ENCODE measurements at regions not wholly inside any gene's neighbourhood (a gene's known extent, or its start where the extent isn't known, plus 50 kb on each side); places are given as distances from the start of the nearest gene placed in this dataset.

- ChIA-PET CTCF (no interaction called here), POLR2A (no interaction called here)
- no peaks in the 10 kb centered on the region for H3K4me1 Mint-ChIP-seq
Observed at GRCh38 chr2:59777120-59777519, 776.3 kb downstream of the BCL11A start.

GRCh38 chr2:59776726-59777008, 776.8 kb downstream of the BCL11A start:
- ATAC-seq (ENCODE audit: low read depth) (no peak), DNase-seq (no peak)
- H3K4me1 Mint-ChIP-seq: no peaks in the 10 kb centered on the region
- TF ChIP-seq EZH2 (IDR thresholded peaks at IDR 0.05; ENCODE audit: borderline replicate concordance, insufficient read depth, low read depth, low read length, poor library complexity, severe bottlenecking) (no peak), CTCF (IDR thresholded peaks at IDR 0.05) (no peak)
- no peak overlapping the region for H3K4me3 Mint-ChIP-seq
- H3K4me1 ChIP-seq (ENCODE audit: control insufficient read depth in 2 of 2, insufficient read depth in 2 of 2, low read length in 2 of 2): no peaks in the 10 kb centered on the region
- no peaks in the 10 kb centered on the region for H3K27me3 ChIP-seq (replicated peaks in 1 of 4; ENCODE audit: control extremely low read depth in 1 of 4, control insufficient read depth in 3 of 4, insufficient read depth in 4 of 4, low read length in 3 of 4)
- H3K9me3 ChIP-seq (ENCODE audit: control extremely low read depth in 1 of 3, control insufficient read depth in 2 of 3, insufficient read depth in 1 of 3, low read length in 2 of 3): no peaks in the 10 kb centered on the region
- no peaks in the 10 kb centered on the region for H3K27me3 Mint-ChIP-seq
- H3K9me3 Mint-ChIP-seq (ENCODE audit: insufficient read depth): no peaks in the 10 kb centered on the region
- CTCF ChIA-PET: interaction anchor here (2.0 kb wide), 1 partner anchor 773 kb away, joined by 7 read pairs; no protein-coding TSS in a partner anchor
- no peak overlapping the region for H3K4me3 ChIP-seq (ENCODE audit: control extremely low read depth in 1 of 5, extremely low read depth in 1 of 5, insufficient read depth in 1 of 5, low read depth in 2 of 5, low read length in 4 of 5)
- POLR2A ChIA-PET: no interaction called here
- H3K27ac Mint-ChIP-seq: no peak overlapping the region
- intact Hi-C loops (cut with micrococcal nuclease): no loop called here
- no peak overlapping the region for H3K9ac ChIP-seq (ENCODE audit: low read length)
- no peaks in the 10 kb centered on the region for H4K20me1 ChIP-seq (ENCODE audit: control insufficient read depth, insufficient read depth, low read length, poor library complexity, severe bottlenecking)
- H3K27ac ChIP-seq (ENCODE audit: low read length in 2 of 2): no peak overlapping the region
- no peak overlapping the region for H2AFZ ChIP-seq (ENCODE audit: insufficient read depth, low read depth, low read length, poor library complexity, severe bottlenecking)
- no CpG with 5 or more reads among the region's 1 CpG for WGBS (ENCODE audit: insufficient coverage)
- no peaks in the 10 kb centered on the region for H3K79me2 ChIP-seq (ENCODE audit: control insufficient read depth, insufficient read depth, low read length)
- no peak overlapping the region for H3K4me2 ChIP-seq (replicated peaks; ENCODE audit: low read depth, low read length, poor library complexity, severe bottlenecking)
- H3K36me3 ChIP-seq (replicated peaks in 1 of 2; ENCODE audit: control extremely low read depth in 1 of 2, control insufficient read depth in 1 of 2, extremely low read depth in 1 of 2, insufficient read depth in 2 of 2, low read length in 1 of 2): no peaks in the 10 kb centered on the region

More at GRCh38 chr2:59777120-59777519, 776.3 kb downstream of the BCL11A start:
- no peaks in the 10 kb centered on the region for H3K27me3 Mint-ChIP-seq
- no CpG with 5 or more reads among the region's 3 CpGs for WGBS (ENCODE audit: insufficient coverage)
- H3K9me3 Mint-ChIP-seq (ENCODE audit: insufficient read depth): no peaks in the 10 kb centered on the region
- Histone ChIP-seq H3K4me1 (ENCODE audit: control insufficient read depth in 2 of 2, insufficient read depth in 2 of 2, low read length in 2 of 2) (no peaks in the 10 kb centered on the region), H3K27me3 (replicated peaks in 1 of 4; ENCODE audit: control extremely low read depth in 1 of 4, control insufficient read depth in 3 of 4, insufficient read depth in 4 of 4, low read length in 3 of 4) (no peaks in the 10 kb centered on the region), H3K4me2 (replicated peaks; ENCODE audit: low read depth, low read length, poor library complexity, severe bottlenecking) (no peak overlapping the region), H3K4me3 (ENCODE audit: control extremely low read depth in 1 of 5, extremely low read depth in 1 of 5, insufficient read depth in 1 of 5, low read depth in 2 of 5, low read length in 4 of 5) (no peak overlapping the region), H3K27ac (ENCODE audit: low read length in 2 of 2) (no peak overlapping the region), H3K79me2 (ENCODE audit: control insufficient read depth, insufficient read depth, low read length) (no peaks in the 10 kb centered on the region), H2AFZ (ENCODE audit: insufficient read depth, low read depth, low read length, poor library complexity, severe bottlenecking) (no peak overlapping the region), H3K9me3 (ENCODE audit: control extremely low read depth in 1 of 3, control insufficient read depth in 2 of 3, insufficient read depth in 1 of 3, low read length in 2 of 3) (no peaks in the 10 kb centered on the region), H4K20me1 (ENCODE audit: control insufficient read depth, insufficient read depth, low read length, poor library complexity, severe bottlenecking) (no peaks in the 10 kb centered on the region), H3K9ac (ENCODE audit: low read length) (no peak overlapping the region), H3K36me3 (replicated peaks in 1 of 2; ENCODE audit: control extremely low read depth in 1 of 2, control insufficient read depth in 1 of 2, extremely low read depth in 1 of 2, insufficient read depth in 2 of 2, low read length in 1 of 2) (no peaks in the 10 kb centered on the region)
- no peak overlapping the region for H3K27ac Mint-ChIP-seq
- DNase-seq (no peak), ATAC-seq (ENCODE audit: low read depth) (no peak)
- H3K4me3 Mint-ChIP-seq: no peak overlapping the region
- TF ChIP-seq EZH2 (IDR thresholded peaks at IDR 0.05; ENCODE audit: borderline replicate concordance, insufficient read depth, low read depth, low read length, poor library complexity, severe bottlenecking) (no peak), CTCF (IDR thresholded peaks at IDR 0.05) (no peak)
- intact Hi-C loops (cut with micrococcal nuclease): no loop called here
